HG03432 (cell line): ENCODE measurements at regions not wholly inside any gene's neighbourhood (a gene's known extent, or its start where the extent isn't known, plus 50 kb on each side); places are given as distances from the start of the nearest gene placed in this dataset.
A peak's percentile ranks its signal among the peaks of the same experiment; 100 is the strongest.
"Not testable (repeated sequence)": the region's sequence is repeated elsewhere in the genome, so short reads cannot be mapped to it uniquely, and the experiment has no call there.

Experiments
- ATAC-seq: cut with Tn5 transposase; IDR thresholded peaks from one replicate; pipeline ENCODE4 v1.9.1; 2021; ENCODE audit warnings: mild to moderate bottlenecking, moderate library complexity; ENCODE audit not compliant: unreplicated experiment

- not testable (repeated sequence) for ATAC-seq
These were observed 64.5 kb upstream of the HTR1E start for GRCh38 chr6:86872810-86873209.

DNA sequence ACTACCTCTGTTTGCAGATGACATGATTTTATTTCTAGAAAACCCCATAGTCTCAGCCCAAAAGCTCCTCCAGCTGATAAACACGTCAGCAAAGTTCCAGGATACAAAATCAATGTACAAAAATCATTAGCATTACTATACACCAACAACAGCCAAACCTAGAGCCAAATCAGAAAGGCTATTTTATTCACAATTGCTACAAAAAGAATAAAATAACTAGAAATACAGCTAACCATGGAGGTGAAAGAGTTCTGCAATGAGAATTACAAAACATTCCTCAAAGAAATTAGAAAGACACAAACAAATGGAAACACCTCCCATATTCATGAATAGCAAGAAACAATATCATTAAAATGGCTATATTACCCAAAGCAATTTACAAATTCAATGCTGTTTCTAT lies 65.6 kb upstream of the HTR1E start:
- no peak for ATAC-seq

- no peak for ATAC-seq
These were observed 67.8 kb upstream of the HTR1E start for GRCh38 chr6:86869500-86869899.

GRCh38 chr6:86859513-86859912 lies 77.8 kb upstream of the HTR1E start:
- ATAC-seq: no peak

GRCh38 chr6:86858970-86859369 lies 78.4 kb upstream of the HTR1E start:
- no peak for ATAC-seq

- no peak for ATAC-seq
These were observed 79.5 kb upstream of the HTR1E start for GRCh38 chr6:86857783-86858182.

DNA sequence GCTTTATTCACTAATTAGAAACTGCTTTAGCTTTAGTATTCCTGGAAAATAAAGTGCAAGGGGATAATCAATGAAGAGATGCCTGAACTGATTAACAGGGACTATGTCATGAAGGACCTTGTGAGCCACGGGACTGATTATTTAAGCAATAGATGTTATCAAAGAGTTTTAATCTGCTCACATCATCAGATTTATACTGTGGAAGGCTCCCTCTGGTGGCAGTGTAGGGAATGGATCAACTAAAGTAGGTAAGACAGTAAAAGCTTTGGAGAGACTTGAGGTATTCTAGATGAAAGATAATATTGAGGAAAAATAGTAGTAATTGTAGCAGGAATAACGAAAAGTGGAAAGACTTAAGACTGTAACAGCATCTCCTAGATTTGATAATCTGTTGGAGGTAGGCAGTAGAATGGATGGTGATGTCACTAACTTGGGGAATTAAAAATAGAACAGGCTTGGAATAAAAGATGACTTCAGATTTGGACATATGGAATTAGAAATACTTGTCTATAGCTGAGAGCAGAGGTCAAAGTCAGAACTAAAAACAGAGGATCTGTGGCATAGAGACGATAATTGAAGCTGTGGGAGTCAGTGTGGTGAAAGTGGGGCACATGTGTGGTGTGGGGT lies 80.3 kb upstream of the HTR1E start:
- ATAC-seq: peak; percentile 78

GRCh38 chr6:86856379-86856778 lies 80.9 kb upstream of the HTR1E start:
- no peak for ATAC-seq

DNA sequence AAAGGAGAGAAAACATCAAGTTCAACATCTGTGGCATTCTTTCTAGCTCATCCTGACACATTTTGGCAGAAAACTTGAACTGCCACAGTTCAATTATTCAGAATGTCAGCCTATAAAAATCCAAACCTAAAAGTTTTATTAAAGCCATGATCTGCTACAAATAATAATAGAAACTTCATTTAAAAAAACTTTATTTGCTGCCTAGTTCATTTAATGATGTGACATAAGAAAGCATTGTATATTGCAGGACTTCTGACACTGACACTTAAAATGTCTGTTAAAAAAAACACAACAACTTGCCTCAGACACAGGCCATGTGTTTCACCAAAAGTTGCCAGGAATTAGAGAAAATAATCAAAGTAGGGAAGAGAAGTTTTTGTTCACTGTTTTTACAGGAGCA lies 88.3 kb upstream of the HTR1E start:
- ATAC-seq: no peak

- no peak for ATAC-seq
These were observed 104.6 kb upstream of the HTR1E start for GRCh38 chr6:86832686-86833085.

DNA sequence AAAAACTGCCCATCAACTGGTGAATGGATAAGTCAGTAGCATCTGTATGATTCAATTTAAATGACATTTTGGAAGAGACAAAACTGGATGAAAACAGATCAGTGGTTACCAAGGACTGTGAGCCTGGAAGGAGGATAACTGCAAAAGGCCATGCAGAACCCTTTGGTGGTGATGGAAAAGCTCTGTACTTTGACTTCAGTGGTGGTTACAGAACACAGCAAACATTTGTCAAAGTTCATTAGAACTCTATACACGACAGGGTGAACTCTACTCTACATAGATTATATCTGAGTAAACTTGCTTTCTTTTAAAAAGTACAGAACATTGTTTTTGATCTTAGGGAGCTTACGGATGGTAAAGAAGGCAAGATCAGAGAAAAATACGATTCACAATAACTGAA lies 111.9 kb upstream of the HTR1E start:
- no peak for ATAC-seq

- no peak for ATAC-seq
These were observed 114.6 kb upstream of the HTR1E start for GRCh38 chr6:86822747-86823146.

GRCh38 chr6:86820750-86821149 lies 116.6 kb upstream of the HTR1E start:
- peak; percentile 71 for ATAC-seq

GRCh38 chr6:86793649-86794048 lies 143.7 kb upstream of the HTR1E start:
- no peak for ATAC-seq

DNA sequence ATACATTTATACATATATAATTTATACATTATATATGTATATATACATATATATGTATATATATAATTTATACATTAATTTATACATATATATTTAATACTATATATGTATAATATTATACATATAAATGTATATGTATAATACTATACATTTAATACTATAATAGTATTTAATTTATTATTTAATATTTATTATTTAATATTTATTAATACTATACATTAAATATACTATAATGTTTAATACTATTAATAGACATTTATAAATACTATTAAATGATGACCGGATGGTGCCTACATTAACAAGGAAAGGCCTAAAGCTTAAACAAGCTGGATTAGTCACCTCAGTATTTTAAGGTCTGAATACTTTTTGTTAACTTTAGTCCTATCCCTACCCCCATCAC lies 145.9 kb upstream of the HTR1E start:
- no peak for ATAC-seq

- ATAC-seq: no peak
These were observed 147.4 kb upstream of the HTR1E start for GRCh38 chr6:86789779-86790411.

DNA sequence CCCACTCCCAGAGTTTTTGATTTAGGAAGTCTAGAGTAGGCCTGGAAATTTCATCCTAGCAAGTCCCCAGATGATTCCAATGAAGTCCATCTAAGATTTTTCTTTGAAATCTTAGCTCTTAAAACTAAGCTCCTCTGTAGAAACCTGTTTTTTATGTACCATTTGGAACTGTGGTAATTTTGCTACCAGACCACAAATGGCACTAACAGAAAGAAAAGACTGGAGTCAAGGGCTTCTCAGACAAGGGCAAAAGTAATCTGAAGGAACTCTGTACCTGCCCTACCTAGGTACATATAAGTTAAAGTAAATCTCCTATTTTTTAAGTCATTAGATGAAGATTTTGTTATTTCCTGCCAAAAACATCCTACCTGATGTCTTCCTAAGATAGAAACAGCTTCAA lies 155.0 kb upstream of the HTR1E start:
- ATAC-seq: no peak

DNA sequence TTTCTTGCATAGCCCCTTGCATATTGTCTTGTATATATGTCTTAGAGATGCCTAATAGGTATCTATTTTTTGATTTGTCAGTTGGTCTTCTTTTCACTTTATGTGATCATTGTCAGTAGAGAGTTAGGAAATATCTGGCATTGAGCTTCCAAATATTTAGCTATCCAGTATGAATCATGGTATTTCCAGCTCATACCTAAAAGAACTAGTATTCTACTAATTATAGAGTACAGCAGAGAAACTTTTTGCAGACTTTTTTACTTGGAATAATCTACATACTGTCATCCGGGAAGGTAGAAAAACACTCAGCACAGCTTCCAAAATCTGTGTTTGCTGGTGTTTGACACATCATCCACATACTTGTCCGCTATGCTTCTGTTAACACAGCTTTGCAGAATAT lies 156.4 kb upstream of the HTR1E start:
- ATAC-seq: no peak

- ATAC-seq: no peak
These were observed 161.4 kb upstream of the HTR1E start for GRCh38 chr6:86775893-86776292.

GRCh38 chr6:86765211-86765610 lies 172.1 kb upstream of the HTR1E start:
- no peak for ATAC-seq

- not testable (repeated sequence) for ATAC-seq
These were observed 177.4 kb upstream of the HTR1E start for GRCh38 chr6:86759953-86760352.

GRCh38 chr6:86756640-86757229 lies 180.6 kb upstream of the HTR1E start:
- ATAC-seq: no peak

- no peak for ATAC-seq
These were observed 193.3 kb upstream of the HTR1E start for GRCh38 chr6:86744048-86744447.
